ENCODE measurements at regions not wholly inside any gene's neighbourhood (a gene's known extent, or its start where the extent isn't known, plus 50 kb on each side); places are given as distances from the start of the nearest gene placed in this dataset.

DNA sequence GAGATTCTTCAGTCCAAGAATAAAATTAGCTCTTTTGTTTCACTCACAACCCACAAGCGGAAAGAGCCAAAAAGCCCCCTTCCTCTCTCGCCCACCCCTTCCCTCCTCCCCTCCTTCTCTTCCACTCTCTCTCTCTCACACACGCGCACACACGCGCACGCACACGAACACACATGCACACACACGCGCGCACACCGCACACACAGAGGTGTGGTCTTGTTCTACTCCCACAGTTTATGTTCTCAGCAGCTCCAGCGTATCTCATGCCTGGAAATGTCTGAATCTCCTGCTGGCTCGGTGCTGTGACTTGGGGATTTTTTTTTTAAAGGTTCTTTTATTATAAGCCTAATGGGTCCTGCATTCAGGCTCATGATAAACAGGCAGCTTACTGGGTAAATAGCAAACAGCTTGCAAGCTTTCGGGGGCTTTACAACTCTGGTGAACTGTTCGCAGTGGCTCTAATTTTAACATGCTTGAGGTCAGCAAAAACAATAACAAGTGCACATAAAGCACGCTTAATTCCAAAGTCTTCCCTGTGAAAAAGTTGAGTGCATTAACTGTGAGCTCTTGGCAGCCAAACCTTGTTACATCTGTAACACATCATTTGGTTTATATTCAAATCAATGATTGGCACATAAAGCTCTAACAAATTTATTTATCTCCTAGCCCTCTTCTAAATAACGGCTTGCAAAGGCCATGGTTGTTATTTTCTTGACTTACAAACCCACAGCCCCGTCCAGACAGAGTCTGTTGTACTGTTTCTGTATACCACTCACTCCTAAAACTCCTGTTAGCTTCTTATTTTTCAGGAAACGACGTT is 424.1 kb upstream of the MGMT start:
- Histone ChIP-seq H3K4me3 (no peak overlapping the region), H3K36me3 (no peaks in the 10 kb centered on the region), H3K4me1 (ENCODE audit: insufficient read depth) (no peaks in the 10 kb centered on the region), H3K27ac (no peak overlapping the region), H3K27me3 (no peaks in the 10 kb centered on the region), H3K9me3 (no peaks in the 10 kb centered on the region)
- TF ChIP-seq EP300 (IDR thresholded peaks at IDR 0.05) (no peak), POLR2A (IDR thresholded peaks at IDR 0.05) (no peak)
- TF ChIP-seq, protein P1, sequence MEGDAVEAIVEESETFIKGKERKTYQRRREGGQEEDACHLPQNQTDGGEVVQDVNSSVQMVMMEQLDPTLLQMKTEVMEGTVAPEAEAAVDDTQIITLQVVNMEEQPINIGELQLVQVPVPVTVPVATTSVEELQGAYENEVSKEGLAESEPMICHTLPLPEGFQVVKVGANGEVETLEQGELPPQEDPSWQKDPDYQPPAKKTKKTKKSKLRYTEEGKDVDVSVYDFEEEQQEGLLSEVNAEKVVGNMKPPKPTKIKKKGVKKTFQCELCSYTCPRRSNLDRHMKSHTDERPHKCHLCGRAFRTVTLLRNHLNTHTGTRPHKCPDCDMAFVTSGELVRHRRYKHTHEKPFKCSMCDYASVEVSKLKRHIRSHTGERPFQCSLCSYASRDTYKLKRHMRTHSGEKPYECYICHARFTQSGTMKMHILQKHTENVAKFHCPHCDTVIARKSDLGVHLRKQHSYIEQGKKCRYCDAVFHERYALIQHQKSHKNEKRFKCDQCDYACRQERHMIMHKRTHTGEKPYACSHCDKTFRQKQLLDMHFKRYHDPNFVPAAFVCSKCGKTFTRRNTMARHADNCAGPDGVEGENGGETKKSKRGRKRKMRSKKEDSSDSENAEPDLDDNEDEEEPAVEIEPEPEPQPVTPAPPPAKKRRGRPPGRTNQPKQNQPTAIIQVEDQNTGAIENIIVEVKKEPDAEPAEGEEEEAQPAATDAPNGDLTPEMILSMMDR (IDR thresholded peaks at IDR 0.05) = no peak
- intact Hi-C loops (cut with DNase I) = no loop called here
- no peak for DNase-seq
- WGBS, 3 donors = 39 to 45% (median 39%) methylated on average over 21 of the region's 21 CpGs

DNA sequence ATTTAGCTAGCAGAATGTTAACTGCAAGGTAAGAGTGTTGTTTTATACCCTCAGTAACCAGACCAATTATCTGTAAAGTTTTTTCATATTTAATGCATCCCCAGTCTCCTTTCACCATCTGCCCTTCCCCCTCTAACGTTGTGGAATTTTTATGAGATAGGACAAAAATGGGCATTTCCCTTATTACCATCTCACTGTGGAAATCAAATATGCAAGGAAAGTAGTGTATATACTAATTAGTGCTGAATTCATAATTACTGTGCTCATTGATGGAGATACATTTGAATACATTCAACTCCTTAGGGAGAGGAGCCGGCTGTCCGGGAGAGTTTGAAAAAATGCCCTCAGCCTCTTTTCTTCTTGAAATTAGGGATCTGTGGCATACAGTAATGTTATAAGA is 423.4 kb upstream of the MGMT start:
- 67 to 78% (median 78%) methylated on average over 3 of the region's 3 CpGs for WGBS, 3 donors
- Histone ChIP-seq H3K4me3 (no peak overlapping the region), H3K9me3 (no peaks in the 10 kb centered on the region), H3K27ac (no peak overlapping the region), H3K27me3 (no peaks in the 10 kb centered on the region), H3K4me1 (ENCODE audit: insufficient read depth) (no peaks in the 10 kb centered on the region), H3K36me3 (no peaks in the 10 kb centered on the region)
- intact Hi-C loops (cut with DNase I) = no loop called here
- TF ChIP-seq POLR2A (IDR thresholded peaks at IDR 0.05) = no peak
- no peak for TF ChIP-seq EP300 (IDR thresholded peaks at IDR 0.05)
- TF ChIP-seq, protein P1 (IDR thresholded peaks at IDR 0.05) = no peak
- no peak for DNase-seq

DNA sequence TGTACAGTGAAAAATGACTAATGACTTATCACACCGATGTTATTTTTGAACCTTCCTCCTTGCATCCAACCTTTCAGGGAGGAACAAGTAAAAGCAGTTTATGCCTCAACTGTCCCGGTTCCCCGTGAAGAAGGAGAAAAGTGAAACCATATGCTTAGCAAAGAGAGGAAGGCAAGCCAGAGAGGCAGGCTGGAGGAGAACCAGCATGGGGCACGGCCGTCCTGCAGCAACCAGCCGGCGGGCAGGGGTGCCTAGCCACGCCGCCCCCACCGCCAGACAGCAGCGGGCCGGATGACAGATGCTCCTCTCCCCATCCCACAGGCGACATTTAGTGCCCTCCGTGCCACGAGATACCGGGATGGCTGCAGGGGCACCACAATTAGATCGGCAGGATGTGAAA is 421.4 kb upstream of the MGMT start:
- H3K27me3 ChIP-seq = no peaks in the 10 kb centered on the region
- H3K27ac ChIP-seq = no peak overlapping the region
- TF ChIP-seq, protein P1 (IDR thresholded peaks at IDR 0.05) = no peak
- WGBS, 3 donors = 65 to 84% (median 83%) methylated on average over 17 of the region's 17 CpGs
- no peak overlapping the region for H3K4me3 ChIP-seq
- no peak for DNase-seq
- no peaks in the 10 kb centered on the region for H3K4me1 ChIP-seq (ENCODE audit: insufficient read depth)
- no peaks in the 10 kb centered on the region for H3K36me3 ChIP-seq
- intact Hi-C loops (cut with DNase I) = no loop called here
- no peaks in the 10 kb centered on the region for H3K9me3 ChIP-seq

DNA sequence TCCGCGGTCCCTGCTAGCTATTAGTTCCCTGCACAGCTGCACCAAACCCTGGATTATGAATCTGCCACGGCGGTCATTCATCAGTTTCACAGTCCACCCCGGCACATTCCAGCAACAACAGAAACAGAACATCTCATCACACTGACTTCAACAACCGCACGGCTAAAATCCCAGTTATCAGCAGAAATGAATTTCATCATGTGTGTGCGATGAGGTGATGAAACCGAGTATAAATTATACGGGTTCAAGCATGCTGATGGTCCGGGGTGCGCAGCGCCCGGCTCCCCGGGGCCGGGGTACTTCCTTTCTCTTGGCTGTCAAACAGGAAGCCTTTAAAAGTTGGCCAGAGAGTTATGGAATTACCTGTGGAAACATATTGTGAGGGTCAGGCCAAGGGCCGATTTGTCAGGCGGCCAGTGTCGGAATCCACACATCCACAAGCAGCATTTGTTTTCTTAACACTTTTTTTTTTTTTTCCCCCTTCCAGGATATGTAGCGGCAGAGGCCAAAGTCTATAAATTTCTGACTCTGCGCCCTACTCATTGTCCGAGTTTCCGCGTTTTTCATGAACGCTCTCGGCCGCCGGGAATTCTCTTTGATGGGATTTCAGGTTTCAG is 420.9 kb upstream of the MGMT start:
- Histone ChIP-seq H3K9me3 (no peaks in the 10 kb centered on the region), H3K4me1 (ENCODE audit: insufficient read depth) (no peaks in the 10 kb centered on the region), H3K36me3 (no peaks in the 10 kb centered on the region), H3K27me3 (no peaks in the 10 kb centered on the region), H3K4me3 (no peak overlapping the region), H3K27ac (no peak overlapping the region)
- DNase-seq = no peak
- WGBS, 3 donors = 61 to 79% (median 67%) methylated on average over 28 of the region's 28 CpGs
- TF ChIP-seq POLR2A (IDR thresholded peaks at IDR 0.05) (no peak), EP300 (IDR thresholded peaks at IDR 0.05) (no peak)
- TF ChIP-seq, protein P1 (IDR thresholded peaks at IDR 0.05) = no peak
- intact Hi-C loops (cut with DNase I) = no loop called here

Data from ovary (tissue), 7 donors.